Smooth muscle cell of the brain vasculature (primary cell): ENCODE measurements at regions not wholly inside any gene's neighbourhood (a gene's known extent, or its start where the extent isn't known, plus 50 kb on each side); places are given as distances from the start of the nearest gene placed in this dataset.

Experiments used
- DNase-seq: peaks from one replicate; pipeline ENCODE4 v3.0.0-alpha.2; 2012; ENCODE audit warnings: low read depth, low spot score

- no peak for DNase-seq
These were observed 241.0 kb downstream of the GLI2 start for GRCh38 chr2:120976501-120977307.

DNA sequence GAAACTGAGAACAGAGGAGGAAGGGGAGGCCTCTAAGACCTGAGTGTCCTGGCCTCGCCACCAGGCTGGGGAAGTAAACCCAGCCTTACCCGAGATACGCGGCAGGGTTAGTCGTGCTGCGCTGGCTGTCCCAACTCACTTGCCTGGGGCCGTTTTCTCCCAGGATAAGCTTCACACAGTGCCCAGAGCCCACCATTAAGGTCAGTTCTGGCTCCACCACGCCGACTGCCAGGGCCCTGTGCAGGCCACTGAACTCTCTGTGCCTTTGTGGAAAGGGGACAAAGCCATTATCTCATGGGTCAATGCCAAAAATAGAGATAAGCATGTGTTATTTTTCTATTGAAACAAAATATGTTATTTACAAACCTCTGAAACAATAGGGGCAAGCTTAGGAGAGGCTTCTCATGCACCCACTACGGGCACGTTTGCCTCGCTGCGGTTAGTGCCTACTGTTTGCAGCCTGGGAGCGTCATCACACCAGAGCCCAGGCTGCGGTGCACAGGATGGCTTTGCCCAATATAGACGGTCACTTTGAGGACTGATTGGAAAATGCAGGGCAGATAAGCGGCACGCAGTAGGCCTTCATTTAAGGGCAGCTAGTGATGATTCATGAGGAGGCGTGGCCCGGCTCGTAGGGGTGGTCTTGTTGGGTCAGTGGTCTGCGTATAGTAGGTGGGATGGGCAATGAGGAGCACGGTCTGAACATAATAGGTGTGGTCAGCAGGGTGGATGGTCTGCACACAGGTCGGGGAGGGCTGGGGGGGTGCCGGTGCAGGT is 242.1 kb downstream of the GLI2 start:
- no peak for DNase-seq

GRCh38 chr2:120978359-120979050 is 242.8 kb downstream of the GLI2 start:
- no peak for DNase-seq

- DNase-seq, result no peak
These were observed 243.7 kb downstream of the GLI2 start for GRCh38 chr2:120979398-120979797.

GRCh38 chr2:120979921-120980320 is 244.3 kb downstream of the GLI2 start:
- DNase-seq, result no peak

- DNase-seq, result no peak
These were observed 245.8 kb downstream of the GLI2 start for GRCh38 chr2:120981443-120981842.

- DNase-seq, result no peak
These were observed 246.9 kb downstream of the GLI2 start for GRCh38 chr2:120982598-120982997.

- no peak for DNase-seq
These were observed 247.7 kb downstream of the GLI2 start for GRCh38 chr2:120983344-120983743.

- no peak for DNase-seq
These were observed 248.4 kb downstream of the GLI2 start for GRCh38 chr2:120984046-120984445.

GRCh38 chr2:120984452-120985173 is 248.9 kb downstream of the GLI2 start:
- DNase-seq, result no peak

- no peak for DNase-seq
These were observed 249.7 kb downstream of the GLI2 start for GRCh38 chr2:120985174-120985996.

DNA sequence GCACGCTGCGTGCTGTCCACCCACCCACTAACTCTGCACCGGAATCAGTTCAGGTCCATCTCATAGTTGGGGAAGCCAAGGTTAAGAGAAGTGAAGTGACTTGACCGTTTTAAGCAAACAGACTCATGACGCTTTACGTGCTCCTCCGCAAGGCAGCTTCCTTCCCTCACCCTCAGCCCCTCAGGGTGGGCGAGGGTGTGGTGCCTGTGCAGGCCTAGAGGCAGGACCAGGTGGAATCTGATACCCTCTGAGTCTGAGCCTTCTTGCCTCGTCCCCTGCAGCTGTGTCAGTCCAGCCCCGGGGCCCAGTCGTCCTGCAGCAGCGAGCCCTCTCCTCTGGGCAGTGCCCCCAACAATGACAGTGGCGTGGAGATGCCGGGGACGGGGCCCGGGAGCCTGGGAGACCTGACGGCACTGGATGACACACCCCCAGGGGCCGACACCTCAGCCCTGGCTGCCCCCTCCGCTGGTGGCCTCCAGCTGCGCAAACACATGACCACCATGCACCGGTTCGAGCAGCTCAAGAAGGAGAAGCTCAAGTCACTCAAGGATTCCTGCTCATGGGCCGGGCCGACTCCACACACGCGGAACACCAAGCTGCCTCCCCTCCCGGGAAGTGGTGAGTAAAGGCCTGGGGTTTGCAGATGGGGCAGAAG is 250.5 kb downstream of the GLI2 start:
- no peak for DNase-seq

DNA sequence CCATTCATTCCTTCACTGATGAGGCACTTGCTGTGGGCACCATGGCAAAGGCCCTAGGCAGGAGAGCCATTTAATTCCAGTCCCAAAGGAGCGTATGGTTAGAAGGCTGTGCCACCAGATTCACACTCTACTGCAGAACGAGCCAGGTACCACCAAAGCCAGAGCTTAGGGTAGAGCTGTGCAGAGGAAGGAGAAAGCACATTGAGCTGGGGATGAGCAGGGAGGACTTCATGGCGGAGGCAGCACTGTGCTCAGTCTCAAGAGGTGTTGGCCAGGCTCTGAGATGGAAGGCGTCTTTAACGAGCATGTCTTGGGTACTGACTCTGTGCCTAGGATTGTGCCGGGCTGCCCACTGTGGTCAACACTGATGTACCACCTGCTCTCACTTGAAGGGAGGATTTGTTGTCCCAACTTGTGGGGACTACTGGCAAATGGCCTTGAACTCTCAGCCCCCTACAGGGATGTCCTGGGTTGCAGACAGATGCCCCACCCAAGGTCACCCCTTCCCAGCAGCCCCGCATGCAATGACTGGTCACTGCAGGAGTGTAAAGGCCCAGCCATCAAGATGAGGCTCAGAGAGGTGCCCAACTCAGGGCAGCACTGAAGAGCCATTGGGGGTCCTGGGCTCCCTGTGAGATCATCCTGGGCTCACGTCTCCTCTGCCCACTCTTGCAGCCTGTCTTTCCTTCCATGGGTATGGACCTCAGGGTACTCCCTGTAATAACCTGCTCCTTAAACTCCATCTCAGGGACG is 251.4 kb downstream of the GLI2 start:
- DNase-seq, result no peak

DNA sequence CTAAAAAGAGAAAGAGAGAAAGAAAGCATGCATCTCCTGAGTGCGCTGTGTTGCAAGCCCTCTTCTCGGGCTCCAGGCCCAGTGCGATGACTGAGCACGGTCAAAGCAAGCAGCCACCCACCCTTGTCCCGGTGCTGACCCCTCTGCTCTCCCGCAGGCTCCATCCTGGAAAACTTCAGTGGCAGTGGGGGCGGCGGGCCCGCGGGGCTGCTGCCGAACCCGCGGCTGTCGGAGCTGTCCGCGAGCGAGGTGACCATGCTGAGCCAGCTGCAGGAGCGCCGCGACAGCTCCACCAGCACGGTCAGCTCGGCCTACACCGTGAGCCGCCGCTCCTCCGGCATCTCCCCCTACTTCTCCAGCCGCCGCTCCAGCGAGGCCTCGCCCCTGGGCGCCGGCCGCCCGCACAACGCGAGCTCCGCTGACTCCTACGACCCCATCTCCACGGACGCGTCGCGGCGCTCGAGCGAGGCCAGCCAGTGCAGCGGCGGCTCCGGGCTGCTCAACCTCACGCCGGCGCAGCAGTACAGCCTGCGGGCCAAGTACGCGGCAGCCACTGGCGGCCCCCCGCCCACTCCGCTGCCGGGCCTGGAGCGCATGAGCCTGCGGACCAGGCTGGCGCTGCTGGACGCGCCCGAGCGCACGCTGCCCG is 252.5 kb downstream of the GLI2 start:
- no peak for DNase-seq

- DNase-seq, result no peak
These were observed 253.2 kb downstream of the GLI2 start for GRCh38 chr2:120988700-120989511.

- no peak for DNase-seq
These were observed 254.1 kb downstream of the GLI2 start for GRCh38 chr2:120989512-120990441.

- no peak for DNase-seq
These were observed 254.8 kb downstream of the GLI2 start for GRCh38 chr2:120990451-120990871.
